ENCODE measurements at regions not wholly inside any gene's neighbourhood (a gene's known extent, or its start where the extent isn't known, plus 50 kb on each side); places are given as distances from the start of the nearest gene placed in this dataset.

- no peak for DNase-seq
Observed at GRCh38 chr5:2948875-2949274, 197.4 kb upstream of the IRX2 start.

GRCh38 chr5:2946315-2946714 lies 194.8 kb upstream of the IRX2 start:
- no peak for DNase-seq

- no peak for DNase-seq
Observed at GRCh38 chr5:2936413-2936812, 184.9 kb upstream of the IRX2 start.

DNA sequence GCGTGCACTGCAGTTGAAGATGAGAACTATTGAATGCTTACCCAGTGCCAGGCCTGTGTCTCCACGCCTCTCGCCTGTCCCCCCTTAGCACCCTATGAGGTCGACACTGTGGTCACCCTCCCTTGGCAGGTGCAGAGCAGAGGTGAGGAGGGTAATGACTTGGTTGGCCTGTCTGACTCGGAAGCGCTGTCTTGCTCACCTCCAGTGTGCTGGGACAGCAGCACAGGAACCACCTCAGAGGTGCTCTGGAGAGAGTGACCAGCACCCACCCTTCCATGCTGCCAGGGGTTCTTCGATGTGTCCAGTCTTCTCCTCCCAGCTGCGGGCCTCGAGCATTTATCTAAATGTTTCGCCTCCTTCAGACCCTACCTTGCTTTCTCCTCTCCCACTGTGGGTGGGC lies 178.3 kb upstream of the IRX2 start:
- DNase-seq: no peak

GRCh38 chr5:2921651-2922050 lies 170.2 kb upstream of the IRX2 start:
- DNase-seq: no peak

DNA sequence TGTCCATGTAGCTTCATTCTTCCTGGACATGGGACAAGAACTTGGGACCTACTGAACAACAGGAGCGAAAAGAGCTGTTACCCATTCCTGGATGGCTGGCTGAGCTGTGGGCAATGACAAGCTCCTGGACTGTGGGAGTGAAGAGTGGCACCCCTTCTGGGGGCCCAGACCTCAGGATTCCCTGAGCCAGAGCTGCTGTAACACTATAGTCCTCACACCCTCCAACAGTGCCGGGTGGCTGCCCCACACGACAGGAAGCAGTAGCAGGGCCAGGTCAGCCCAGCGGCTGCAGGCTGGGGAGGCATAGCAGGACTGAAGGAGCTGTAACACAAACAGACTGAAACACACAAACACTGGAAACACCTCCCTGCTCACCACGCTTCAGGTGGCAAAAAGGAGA lies 169.7 kb upstream of the IRX2 start:
- no peak for DNase-seq

DNA sequence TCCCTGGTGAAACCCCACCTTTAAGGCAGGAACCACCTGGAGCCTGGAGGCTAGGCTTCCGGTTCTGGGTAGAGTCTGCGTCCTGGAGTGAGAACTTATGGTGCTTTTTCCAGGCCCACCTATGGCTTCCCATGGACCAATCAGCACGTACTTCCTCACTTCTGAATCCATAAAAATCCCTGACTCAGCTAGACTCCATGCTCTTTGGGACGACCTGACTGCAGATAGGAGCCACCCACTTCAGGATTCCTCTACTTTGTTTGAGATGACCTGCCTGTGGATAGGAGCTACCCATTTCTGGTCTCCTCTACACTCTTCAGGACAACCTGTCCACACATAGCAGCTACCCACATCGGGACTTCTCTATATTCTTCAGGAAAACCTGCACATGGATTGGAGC lies 168.8 kb upstream of the IRX2 start:
- DNase-seq: no peak

DNA sequence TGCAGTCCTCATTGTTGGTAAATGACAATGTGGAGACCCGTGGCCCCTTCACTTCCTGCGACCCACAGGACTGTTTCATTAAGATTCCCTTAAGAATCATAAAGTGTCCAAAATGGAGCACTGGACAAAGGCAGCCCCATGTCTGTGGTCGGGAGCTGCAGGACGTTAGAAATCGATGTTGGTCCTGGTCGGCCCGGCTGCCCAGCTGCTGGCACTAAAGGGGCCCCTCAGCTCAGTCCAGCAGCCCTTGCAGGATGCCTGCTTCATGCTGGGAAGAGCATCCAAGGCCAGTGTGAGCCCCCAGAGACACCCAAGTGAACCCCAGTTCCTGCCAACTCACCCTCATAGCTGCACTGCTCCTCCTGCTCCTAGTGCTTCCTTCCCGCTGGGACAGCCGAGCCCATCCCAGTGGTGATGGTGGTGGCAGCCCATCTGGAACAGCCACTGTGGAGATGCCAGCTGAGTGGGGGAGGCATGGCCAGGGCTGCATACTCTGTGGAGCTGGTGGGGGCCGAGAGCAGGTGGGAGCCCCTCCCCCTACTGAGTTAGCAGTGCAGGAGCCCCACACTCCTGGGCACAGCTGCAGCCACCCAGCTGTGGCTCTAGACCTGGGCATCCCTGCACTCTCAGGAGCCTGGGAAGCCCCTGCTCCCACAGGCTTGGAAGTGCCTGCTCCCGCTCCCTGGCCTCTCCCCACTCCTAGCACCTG lies 168.0 kb upstream of the IRX2 start:
- DNase-seq: no peak

- DNase-seq: no peak
Observed at GRCh38 chr5:2917524-2917923, 166.0 kb upstream of the IRX2 start.

GRCh38 chr5:2917093-2917492 lies 165.6 kb upstream of the IRX2 start:
- no peak for DNase-seq

- no peak for DNase-seq
Observed at GRCh38 chr5:2916076-2916682, 164.7 kb upstream of the IRX2 start.

DNA sequence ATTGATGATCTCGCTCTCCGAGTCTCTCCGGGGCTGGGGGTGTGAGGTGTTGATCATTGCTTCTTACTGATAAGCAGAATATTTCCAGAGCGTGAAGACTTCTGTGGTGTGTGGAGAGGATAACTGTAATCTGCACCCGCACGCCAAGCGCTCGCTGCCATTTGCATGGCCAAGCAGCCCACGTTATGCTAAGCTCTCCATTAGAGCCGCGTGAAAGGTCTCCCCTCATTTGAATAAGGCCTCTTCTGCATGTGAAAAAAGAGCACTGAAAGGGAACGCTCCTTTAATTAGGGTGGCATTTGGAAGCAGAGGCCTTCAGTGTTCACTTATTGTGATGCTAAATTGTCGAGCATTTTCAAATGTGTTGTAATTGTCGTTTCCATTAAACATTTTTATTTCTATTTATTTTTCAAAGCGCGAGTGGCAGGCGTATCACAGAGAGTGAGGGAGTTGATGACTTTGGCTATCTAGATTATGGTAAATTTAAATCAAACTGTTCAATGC lies 163.6 kb upstream of the IRX2 start:
- no peak for DNase-seq

DNA sequence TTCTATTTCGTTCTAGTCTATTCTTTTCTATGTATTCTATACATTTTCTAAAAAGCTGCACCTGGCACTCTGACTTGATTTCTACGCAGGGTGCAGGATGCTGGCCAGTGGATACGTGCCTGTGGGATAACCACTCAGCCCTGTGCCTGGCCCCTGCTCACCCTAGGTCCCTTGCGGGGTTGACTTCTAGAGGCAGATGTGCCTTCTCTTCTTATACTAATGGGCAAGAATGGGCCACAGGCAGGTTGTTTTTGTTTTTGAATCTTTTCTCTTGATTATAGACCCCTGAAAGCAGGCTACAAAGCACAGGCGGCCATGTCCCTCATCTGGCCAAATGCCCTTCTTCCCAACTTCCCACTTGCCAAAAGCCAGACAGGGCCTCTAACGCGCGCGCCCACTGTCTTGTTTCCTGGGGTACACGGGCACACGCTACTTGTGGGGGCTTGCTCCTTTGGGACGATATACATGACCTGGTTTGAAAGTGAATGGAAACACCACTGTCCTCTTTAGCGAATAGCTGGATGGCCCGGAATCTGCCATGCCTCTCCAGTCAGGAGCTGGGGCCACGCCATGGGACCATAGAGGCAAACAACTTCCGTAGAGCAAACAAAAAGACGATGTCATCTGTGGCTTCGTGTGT lies 162.7 kb upstream of the IRX2 start:
- no peak for DNase-seq

DNA sequence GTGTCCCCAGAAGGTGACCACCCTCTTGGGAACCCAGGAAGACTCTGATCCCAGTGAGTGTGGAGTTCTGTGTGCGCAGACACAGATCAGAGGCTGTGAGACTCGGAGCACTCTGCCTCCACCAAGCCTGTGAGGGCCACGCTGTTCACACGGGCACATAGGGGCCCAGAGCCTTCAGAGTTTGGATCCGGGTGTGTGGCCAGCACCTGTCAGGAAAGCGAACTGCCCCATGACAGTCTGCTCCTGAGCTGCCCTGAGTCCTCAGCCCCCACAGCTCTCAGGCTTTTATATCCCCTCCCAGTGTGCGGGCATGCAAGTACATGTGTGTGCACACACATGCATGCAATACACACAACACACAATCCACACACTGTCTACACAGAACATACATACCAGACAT lies 161.8 kb upstream of the IRX2 start:
- no peak for DNase-seq

DNA sequence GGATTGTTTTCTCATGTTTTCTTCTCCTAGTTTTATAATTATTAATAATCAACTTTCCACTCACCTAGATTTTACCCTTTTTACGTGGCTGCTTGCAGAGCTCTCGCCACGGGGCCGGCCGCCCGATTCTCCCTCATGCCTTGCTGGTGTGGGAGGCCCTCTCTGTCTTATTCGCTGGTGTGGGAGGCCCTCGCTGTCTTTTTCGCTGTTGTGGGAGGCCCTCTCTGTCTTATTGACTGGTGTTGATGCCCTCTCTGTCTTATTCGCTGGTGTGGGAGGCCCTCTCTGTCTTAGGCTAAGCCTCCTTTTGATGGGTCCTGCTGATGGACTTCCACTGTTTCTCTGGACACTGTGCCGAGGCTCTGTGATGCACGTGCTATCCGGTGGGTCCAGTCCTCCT lies 161.3 kb upstream of the IRX2 start:
- no peak for DNase-seq

- DNase-seq: no peak
Observed at GRCh38 chr5:2910401-2911175, 159.1 kb upstream of the IRX2 start.

DNA sequence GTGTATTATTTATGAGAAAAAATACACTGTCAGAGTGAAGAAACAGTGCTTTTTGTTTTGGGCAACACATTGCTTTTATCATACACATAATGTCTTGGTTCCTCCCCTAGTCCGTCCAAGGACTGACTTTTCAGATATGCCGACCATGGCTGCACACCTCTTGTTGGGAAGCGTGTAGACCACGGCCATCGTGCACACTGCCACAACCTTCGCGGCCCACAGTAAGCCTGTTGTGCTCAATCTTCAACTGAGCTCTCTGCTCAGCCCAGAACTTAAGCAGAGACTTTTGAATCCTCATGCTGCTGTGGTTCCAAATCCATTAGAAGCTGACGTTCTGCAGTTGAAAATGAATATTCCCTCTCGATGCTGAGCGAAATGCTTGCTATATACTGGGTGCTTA lies 157.6 kb upstream of the IRX2 start:
- no peak for DNase-seq

GRCh38 chr5:2908086-2908485 lies 156.6 kb upstream of the IRX2 start:
- DNase-seq: no peak

DNA sequence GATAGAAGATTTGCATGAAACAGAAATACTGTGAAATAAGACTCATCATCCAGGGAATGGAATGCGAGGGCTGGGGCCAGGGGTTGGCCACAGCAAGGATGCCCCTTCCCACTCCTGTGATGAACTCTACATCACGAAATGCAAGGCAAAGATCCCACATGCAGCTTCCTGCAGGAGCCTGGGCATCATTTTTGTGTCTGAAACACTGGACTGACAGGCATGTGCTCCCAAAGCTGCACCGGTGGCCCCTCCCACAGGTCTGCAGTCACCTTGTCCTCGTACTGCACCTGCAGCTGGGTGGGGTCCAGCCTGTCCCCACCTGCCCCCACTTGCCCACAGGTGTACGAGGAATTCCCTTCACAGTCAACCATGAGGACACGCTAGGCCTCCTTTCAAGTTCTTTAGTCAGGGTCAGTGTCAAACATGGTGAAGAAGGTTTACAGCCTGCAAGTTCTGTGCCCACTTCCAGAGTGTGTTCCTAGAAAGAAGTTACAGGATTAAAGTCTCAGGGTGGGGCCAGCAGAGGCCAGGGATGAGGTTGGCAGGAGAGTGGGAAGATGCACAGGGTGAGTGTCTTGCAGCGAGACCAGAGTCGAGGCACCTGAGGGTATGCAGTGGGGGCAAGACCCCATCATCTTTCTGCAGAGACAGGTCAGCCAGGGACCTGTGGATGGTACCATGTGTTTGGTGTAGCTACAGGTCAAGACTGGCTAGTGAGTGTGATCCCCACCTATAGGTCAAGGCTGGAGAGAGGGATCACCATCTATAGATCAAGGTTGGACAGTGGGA lies 155.0 kb upstream of the IRX2 start:
- no peak for DNase-seq

GRCh38 chr5:2905741-2906140 lies 154.3 kb upstream of the IRX2 start:
- DNase-seq: no peak

GRCh38 chr5:2904956-2905355 lies 153.5 kb upstream of the IRX2 start:
- no peak for DNase-seq

GRCh38 chr5:2904399-2904798 lies 152.9 kb upstream of the IRX2 start:
- DNase-seq: no peak

Measured in hippocampal formation (tissue), 2 donors.